DOHH2 (cell line): ENCODE measurements at regions not wholly inside any gene's neighbourhood (a gene's known extent, or its start where the extent isn't known, plus 50 kb on each side); places are given as distances from the start of the nearest gene placed in this dataset.

Source experiments
- H3F3A ChIP-seq: fragments of 200-600 bp; sonication (generic), shearing (Covaris generic); 2 replicates; pipeline ENCODE4 v1.6.0; 2016; ENCODE audit warnings: antibody characterized with exemption, mild to moderate bottlenecking; ENCODE audit not compliant: control insufficient read depth, insufficient read depth
- H3K27ac ChIP-seq: fragments of 200-600 bp; sonication (generic); 2 replicates; pipeline ENCODE4 v1.5.1; 2014; ENCODE audit warnings: low read depth, mild to moderate bottlenecking, low read length, moderate library complexity
- H3K27me3 ChIP-seq: fragments of 200-600 bp; sonication (generic); 2 replicates; pipeline ENCODE4 v1.6.1; 2014; ENCODE audit warnings: mild to moderate bottlenecking, low read length, mixed read lengths; ENCODE audit not compliant: control insufficient read depth
- H3K36me3 ChIP-seq: fragments of 200-600 bp; sonication (generic); 2 replicates; pipeline ENCODE4 v1.6.1; 2014; ENCODE audit warnings: mild to moderate bottlenecking, low read length, moderate library complexity, mixed read lengths; ENCODE audit not compliant: control insufficient read depth
- H3K4me1 ChIP-seq: fragments of 200-600 bp; sonication (generic); 2 replicates; pipeline ENCODE4 v1.6.1; 2014; ENCODE audit warnings: mild to moderate bottlenecking, low read length, mixed read lengths; ENCODE audit not compliant: control insufficient read depth
- H3K4me2 ChIP-seq: fragments of 200-600 bp; sonication (generic); 2 replicates; pipeline ENCODE4 v1.6.0; 2014; ENCODE audit warnings: mild to moderate bottlenecking, low read length, moderate library complexity
- H3K4me3 ChIP-seq: fragments of 200-600 bp; sonication (generic); 2 replicates; pipeline ENCODE4 v1.5.1; 2014; ENCODE audit warnings: mild to moderate bottlenecking, low read length, mixed read lengths
- H3K79me2 ChIP-seq: fragments of 200-600 bp; sonication (generic); 2 replicates; pipeline ENCODE4 v1.6.1; 2014; ENCODE audit warnings: mild to moderate bottlenecking, low read length, mixed read lengths; ENCODE audit not compliant: control insufficient read depth
- H3K9me2 ChIP-seq: fragments of 200-600 bp; sonication (generic); replicated peaks from 2 replicates; pipeline ENCODE4 v1.6.1; 2014; ENCODE audit warnings: mild to moderate bottlenecking, low read length, mixed read lengths; ENCODE audit not compliant: control insufficient read depth
- H3K9me3 ChIP-seq: fragments of 200-600 bp; sonication (generic); 2 replicates; pipeline ENCODE4 v1.6.1; 2014; ENCODE audit warnings: antibody characterized with exemption, low read length, mixed read lengths; ENCODE audit not compliant: control insufficient read depth, insufficient read depth
- H4K20me1 ChIP-seq: fragments of 200-600 bp; sonication (generic); 2 replicates; pipeline ENCODE4 v1.6.0; 2014; ENCODE audit warnings: low read depth, mild to moderate bottlenecking, antibody characterized with exemption, low read length, moderate library complexity; ENCODE audit not compliant: control insufficient read depth, insufficient read depth
- CTCF ChIP-seq: fragments of 200-600 bp; sonication (generic); IDR thresholded peaks from one replicate; pipeline ENCODE4 v1.5.1; 2014; ENCODE audit warnings: antibody characterized with exemption, mild to moderate bottlenecking, low read depth, low read length; ENCODE audit not compliant: poor library complexity, severe bottlenecking
- EZH2phosphoT487 ChIP-seq: fragments of 200-600 bp; sonication (generic); IDR thresholded peaks from 2 replicates; pipeline ENCODE4 v1.6.1; 2017; ENCODE audit warnings: borderline replicate concordance, mild to moderate bottlenecking, antibody characterized with exemption, low read length, moderate library complexity, mixed read lengths

DNA sequence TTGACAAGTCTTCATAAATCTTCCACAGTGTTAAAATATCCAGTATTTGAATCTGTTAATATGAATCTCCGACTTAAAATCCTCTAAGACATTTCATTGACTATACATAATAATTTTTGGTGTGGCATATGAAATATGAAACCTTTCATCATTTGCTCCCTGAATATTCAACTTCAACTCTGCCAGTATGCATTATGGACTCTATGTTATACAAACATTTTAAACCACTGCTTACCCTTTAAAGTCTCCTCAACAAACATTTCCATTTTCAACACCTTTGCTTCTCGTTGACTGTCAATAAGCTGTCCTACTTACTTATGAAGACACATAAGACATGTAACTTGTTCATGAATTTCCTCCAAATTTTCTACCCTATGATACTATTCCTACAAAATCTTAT is 579.4 kb upstream of the SLITRK6 start:
- Histone ChIP-seq H3K9me3 (no peaks in the 10 kb centered on the region; the same call in 1 of the 2 replicates), H3K4me2 (no peak overlapping the region), H3K4me1 (no peaks in the 10 kb centered on the region), H3F3A (no peaks in the 10 kb centered on the region), H3K4me3 (no peak overlapping the region), H3K79me2 (no peaks in the 10 kb centered on the region), H4K20me1 (no peaks in the 10 kb centered on the region), H3K36me3 (no peaks in the 10 kb centered on the region), H3K9me2 (no peaks in the 10 kb centered on the region), H3K27ac (no peak overlapping the region), H3K27me3 (no peaks in the 10 kb centered on the region)
- TF ChIP-seq EZH2phosphoT487 = no peak
- TF ChIP-seq CTCF = no peak

DNA sequence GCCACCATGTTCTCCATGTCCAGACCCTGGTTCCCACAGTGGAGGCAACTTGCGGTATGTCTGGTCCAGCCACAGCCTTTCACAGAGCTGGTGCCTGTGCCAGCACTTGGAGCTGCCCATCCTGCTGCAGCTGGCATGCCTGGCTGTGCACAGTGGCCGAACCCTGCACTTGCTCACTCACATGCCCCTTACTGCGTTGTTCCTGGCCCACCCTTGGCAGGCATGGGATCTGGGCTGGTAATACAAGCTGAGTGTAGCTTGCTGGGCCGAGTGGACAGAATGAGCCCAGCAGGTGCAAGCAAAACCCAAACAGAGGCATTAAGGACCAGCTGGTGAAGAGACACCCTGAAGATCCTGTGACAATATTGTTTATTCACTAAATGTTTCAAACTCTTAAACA is 583.9 kb upstream of the SLITRK6 start:
- TF ChIP-seq EZH2phosphoT487 (no peak), CTCF (no peak)
- H3K9me2 ChIP-seq = no peaks in the 10 kb centered on the region

DNA sequence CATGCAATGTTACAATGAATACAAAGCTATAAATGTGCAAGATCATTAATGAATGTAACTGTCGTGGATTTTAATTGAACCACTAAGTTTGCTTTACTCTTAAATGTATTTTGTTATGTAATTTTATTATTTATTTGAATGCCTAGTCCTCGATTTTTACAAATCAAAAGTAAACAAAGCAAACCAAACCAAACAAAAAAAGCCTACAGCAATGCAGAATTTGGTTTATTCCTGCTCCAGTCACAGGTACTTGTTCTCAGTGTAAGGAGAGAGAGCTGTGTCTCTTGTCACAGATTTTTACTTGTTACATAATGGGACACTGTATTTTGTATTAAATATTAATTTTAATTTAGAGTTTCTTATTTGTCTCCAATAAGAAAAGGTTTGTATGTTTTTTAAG is 584.3 kb upstream of the SLITRK6 start:
- H3K36me3 ChIP-seq = no peaks in the 10 kb centered on the region
- TF ChIP-seq CTCF = no peak
- no peak for TF ChIP-seq EZH2phosphoT487
- no peaks in the 10 kb centered on the region for H3F3A ChIP-seq
- no peaks in the 10 kb centered on the region for H3K27me3 ChIP-seq
- no peaks in the 10 kb centered on the region for H4K20me1 ChIP-seq
- H3K79me2 ChIP-seq = no peaks in the 10 kb centered on the region
- no peak overlapping the region for H3K4me3 ChIP-seq
- H3K27ac ChIP-seq = no peak overlapping the region
- H3K9me2 ChIP-seq = no peaks in the 10 kb centered on the region
- no peaks in the 10 kb centered on the region for H3K4me1 ChIP-seq
- H3K4me2 ChIP-seq = no peak overlapping the region
- no peaks in the 10 kb centered on the region; the same call in 1 of the 2 replicates for H3K9me3 ChIP-seq

More for the DNA sequence above, 583.9 kb upstream of the SLITRK6 start:
- no peaks in the 10 kb centered on the region for H4K20me1 ChIP-seq
- H3K36me3 ChIP-seq = no peaks in the 10 kb centered on the region
- no peak overlapping the region for H3K4me3 ChIP-seq
- no peak overlapping the region for H3K4me2 ChIP-seq
- no peaks in the 10 kb centered on the region for H3K79me2 ChIP-seq
- no peak overlapping the region for H3K27ac ChIP-seq
- no peaks in the 10 kb centered on the region for H3K4me1 ChIP-seq
- H3K9me3 ChIP-seq = no peaks in the 10 kb centered on the region; the same call in 1 of the 2 replicates
- no peaks in the 10 kb centered on the region for H3K27me3 ChIP-seq
- H3F3A ChIP-seq = no peaks in the 10 kb centered on the region
